NCI-H1436 (cell line): ENCODE measurements at regions not wholly inside any gene's neighbourhood (a gene's known extent, or its start where the extent isn't known, plus 50 kb on each side); places are given as distances from the start of the nearest gene placed in this dataset.
"Not testable (repeated sequence)": the region's sequence is repeated elsewhere in the genome, so short reads cannot be mapped to it uniquely, and the experiment has no call there.

Source experiments
- DNase-seq: peaks from one replicate; lab custom pipeline; 2025; lab: John Stamatoyannopoulos, UW

DNA sequence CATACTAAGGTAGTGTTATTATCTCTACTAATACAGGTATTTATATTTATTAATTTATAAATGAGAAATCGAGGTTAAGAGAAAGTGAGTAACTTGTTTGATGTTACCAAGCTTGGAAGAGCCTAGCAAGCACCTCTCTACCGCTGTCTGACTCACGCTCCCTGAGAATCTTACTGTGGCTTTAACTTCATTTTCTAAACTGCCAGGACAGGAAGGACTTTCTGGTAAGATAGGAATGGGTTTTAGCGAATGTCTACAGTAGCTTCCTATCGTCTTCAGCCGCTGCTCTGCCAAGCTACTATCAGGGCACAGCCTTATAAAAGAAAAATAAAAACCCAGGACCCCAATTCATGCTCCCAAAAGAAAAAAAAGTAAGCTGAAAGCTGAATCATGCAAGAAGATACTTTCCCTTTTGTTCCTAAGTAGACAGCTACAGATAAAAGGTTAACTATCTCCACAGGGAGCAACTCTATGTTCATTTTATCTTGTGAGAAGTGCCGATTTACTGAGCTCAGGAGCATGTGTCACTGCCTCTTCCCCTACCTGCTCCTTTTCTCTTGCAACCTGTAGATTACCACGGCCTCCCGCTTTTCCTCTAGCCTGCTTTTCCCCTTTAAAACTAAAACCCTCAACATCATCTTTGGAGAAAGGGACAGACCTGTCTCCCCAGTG, 60.2 kb downstream of the THNSL1 start:
- DNase-seq = no peak

DNA sequence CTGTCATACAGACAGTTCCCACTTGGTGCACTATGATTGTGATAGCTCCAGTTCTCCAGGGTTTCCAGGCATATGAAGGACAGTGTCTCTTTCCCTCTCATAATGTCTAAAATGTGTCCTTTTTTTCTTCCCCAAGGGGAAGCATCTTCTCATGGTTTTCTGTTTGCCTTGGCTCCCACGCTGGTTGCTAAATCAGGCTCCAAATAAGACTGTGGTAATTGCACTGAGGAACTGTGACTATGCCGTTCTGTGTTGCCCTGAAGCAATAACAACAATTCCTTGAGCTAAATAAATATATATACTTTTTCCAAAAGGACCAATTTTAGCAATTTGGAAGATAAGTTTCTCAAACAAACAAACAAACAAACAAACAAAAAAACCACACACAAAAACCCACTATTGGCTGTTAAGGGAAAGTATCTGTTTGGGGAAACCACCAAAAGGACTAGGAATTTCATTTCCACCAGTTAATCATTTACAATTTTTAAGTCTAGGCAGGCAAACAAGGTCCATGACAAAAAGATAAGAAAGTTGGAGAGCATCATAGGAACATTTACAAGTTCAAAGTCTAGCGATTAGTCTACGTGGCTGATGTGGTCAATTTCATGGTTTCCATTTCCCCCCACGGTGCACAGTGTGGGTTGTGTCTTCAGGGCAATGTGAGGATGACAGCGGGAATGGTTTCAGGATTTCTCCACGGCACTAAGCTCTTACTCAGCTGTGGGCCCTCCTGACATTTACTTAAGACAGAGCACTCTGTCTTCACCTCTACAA, 62.4 kb downstream of the THNSL1 start:
- DNase-seq = no peak

DNA sequence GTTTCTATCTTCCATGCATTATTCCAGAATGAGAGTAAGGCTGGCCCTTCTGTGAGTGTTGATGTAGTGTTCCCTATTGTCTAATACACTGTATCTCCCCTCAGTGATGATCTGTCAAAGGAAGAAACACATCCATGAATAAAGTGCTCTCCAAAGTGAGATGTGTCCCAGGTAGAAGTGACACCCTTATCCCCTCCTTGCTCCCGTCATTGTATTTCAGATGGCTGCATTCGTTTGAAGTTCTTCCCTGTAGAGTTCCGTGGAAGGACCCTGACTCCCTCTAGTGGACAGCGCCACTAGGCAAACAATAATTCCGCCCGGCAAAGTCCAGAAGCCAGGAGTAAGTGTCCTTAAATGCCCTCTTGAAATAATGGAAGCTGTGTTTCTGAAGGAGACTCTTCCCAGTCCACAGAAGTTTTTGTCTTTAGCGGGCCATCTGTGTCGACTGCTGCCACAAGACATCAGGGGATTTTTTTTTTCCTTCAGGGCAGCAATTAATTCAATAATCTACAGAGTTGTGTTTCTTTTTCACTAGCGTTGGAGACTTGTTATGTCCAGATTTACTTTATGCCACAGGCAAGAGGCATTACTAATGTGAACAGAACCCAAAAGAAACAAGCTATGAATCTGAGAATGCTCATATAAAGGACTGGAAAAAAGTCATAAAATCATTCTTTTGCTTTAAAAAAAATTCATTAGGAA, 64.6 kb downstream of the THNSL1 start:
- DNase-seq = peak; percentile 82

DNA sequence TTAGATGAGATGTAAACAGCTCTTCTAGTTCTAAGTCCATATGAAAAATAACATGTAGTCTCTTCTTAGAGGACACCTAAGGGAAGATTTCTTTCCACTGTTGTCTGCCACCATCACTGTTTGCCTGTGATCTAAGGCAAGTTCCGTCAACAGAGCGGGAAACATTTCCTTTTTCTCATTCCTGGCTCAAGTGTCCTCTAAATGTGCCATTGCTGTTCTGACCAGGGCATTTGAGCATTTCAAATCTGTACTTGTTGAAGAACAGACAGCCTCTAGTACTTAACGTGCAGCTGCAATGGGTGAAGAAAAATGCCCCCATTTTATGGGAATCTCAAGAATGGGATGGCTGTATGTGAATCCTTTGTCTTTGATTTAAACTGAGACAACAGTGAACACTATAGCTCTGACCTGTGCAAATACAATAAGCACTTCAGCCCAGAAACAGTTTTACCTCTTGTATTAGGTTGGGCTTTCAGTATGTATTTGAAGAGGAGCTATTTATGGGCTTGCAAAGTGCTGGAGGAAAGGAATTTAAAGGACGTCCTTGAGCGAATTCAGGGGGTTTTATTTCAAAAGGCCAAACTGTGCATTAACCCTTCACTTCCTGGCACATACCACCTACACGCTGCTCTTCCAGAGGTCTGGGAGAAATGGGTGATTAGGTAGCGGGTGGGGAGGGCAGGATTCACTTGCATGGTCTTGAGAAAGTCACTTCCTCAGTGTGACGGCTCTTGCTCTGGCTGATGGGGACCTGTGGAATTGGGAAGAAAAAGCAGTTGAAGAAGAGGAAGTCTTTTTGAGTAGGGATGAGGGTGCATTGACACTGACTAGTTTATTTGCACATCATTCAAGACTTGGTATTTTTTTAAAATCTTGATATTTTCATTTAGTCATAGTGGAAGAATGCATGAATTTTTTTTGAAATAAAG, 66.1 kb downstream of the THNSL1 start:
- no peak for DNase-seq

DNA sequence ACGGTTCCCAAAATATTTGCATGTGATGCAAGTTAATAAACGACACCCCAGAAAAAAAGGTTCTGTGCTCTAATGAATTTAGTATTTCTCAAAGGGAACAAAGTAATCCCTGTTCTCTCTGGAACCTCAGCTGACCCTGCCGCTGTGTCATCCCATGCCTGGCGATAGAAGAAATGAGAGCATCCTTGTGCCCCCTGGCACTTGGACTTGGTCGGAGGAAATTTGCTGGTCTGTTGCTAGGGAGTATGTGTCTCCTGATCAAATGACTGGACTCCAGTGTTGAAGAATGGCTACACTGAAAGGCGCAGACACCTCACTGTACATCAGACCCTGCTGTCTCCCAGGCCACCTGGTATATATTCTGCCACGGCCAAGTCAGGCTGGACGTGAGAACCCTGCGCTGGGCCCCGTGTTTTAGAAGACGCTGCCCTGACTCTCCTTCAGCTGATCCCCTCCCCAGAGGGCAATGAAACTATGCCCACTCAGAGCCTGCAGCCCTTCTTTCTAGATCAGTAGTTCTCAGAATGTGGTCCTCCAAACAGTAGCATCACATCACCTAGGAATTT, 67.2 kb downstream of the THNSL1 start:
- DNase-seq = no peak

DNA sequence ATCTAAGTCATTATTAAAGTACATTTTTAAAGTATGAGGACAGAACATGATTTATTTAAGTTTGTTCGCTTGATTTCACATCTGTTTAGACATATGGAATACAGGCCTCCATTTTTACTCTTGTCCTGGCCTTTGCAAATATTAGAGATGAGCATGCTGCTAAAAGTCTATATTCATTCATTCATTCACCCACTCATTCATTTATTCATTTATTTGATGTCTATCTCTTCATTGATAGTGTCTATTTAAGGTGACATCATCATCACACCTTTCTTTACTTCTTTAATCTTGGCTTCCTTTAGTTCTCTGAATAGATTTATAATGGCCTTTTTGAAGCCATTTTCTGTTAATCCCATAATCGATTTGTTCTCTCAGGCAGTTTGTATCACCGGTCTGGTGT, 68.0 kb downstream of the THNSL1 start:
- no peak for DNase-seq

DNA sequence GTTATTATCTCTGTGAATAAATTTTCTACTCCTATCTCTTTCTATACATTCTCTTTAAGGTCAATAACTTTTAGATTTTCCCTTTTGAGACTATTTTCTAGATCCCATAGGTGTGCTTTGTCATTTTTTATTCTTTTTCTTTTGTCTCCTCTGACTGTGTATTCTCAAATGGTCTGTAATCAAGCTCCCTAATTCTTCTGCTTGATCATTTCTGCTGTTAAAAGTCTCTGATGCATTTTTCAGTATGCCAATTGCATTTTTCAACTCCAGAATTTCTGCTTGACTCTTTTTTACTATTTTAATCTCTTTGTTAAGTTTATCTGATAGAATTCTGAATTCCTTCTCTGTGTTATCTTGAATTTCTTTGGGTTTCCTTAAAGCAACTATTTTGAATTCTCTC, 78.2 kb downstream of the THNSL1 start:
- no peak for DNase-seq

DNA sequence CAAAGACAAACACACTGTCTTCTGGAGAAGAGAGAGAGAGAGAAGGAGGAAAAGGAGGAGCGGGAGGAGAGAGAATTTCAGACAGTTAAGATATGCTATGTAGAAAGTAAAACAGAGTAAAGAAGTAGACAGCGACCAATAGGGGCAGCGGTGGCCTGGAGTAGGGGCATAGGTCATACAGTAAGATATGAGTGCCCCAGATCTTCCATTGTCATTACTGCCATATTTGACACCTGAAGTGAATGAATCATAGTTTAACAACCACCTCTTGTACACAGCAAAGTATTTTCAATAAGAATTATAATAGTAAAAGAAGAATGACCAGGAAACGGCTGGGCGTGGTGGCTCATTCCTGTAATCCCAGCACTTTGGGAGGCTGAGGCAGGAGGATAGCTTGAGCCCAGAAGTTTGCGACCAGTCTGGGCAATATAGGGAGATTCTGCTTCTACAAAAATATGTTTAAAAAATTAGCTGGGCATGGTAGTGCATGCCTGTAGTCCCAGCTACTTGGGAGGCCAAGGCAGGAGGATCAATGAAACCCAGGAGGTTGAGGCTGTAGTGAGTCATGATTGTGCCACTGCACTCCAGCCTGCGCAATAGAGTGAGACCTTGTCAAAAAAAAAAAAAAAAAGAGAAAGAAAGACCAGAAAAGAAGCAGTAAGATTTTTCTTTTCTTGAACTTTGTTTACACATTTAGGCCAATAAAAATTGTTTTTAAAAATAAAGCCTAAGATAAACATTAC, 77.0 kb upstream of the GPR158 start:
- no peak for DNase-seq

DNA sequence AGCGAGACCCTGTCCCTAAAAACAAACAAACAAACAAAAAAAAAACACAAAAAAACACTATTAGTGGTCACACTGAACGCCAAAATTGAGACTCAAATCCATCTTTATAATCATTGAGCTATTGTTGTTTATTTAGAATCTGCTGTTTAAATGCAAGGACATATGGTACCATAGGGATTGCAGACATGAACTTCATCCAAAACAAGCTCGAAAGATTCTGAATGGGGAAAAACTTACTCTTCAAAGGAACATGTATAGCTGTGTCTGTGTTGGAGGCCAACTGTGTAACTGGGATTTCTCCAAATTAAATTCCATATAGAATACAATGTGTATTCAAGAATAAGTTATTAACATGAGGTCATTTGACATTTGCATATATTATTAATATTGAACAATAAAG, 74.7 kb upstream of the GPR158 start:
- DNase-seq = no peak

DNA sequence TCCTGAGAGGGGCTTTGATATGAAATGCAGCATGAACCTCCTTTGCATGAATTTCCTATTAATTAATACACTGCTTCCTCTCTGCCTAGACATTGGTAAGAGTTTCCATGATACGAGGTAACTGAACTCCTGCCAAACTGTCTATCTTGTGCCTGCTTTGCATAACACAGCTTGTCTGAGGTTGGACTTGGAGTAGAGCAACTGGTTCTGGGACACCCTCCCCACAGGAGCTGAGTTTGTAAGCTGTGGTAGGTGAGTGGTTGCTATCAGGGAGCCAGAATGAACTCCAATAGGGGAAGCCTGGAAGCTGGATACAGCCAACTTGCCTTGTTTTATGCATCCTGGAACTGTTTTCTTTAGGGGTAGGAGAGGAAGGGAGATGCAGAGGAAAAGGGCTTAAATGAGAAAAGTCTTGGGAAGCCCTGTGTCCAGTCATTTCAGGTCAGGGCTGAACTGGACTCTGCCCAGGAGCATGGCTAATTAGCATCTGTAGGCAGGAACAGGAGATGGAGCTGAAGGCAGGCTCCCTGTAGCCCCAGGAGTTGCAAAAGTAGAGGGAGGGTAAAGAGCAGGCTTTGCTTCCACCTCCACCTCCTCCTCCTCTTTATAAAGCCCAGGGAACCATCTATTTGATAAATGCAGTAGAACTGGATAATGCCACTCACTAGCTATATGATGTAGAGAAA, 73.2 kb upstream of the GPR158 start:
- DNase-seq = no peak

DNA sequence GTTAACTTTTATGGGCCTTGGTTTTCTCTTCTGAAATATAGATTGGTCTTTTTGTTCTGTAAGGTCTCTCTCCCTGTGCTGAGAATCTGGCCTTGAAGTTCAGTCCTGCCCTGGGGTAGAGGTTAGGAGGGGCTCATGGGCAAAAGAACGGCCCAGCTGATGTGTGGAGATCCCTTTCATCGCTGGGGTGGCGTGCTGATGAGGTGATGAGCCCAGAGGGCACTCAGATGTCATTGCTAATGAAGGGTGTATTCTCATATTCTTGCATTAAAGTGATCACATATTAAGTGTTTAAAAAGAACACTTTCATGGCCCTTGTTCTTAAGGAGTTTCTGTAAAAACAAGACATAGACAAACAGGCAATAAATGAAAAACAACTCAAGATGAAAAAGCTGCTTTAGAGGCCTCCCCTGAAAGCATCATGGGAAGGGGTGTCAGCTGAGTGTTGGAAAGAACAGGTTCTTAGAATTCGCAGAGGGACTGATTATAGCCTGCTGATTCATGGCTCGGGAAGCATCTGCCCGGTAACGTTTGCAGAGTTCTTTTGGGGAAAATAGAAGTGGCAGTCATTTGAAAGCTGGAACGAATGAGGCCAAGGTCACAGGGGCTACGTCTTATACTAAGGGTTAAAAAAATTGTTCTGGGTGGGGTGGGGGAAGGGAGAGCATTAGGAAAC, 72.5 kb upstream of the GPR158 start:
- DNase-seq = no peak

DNA sequence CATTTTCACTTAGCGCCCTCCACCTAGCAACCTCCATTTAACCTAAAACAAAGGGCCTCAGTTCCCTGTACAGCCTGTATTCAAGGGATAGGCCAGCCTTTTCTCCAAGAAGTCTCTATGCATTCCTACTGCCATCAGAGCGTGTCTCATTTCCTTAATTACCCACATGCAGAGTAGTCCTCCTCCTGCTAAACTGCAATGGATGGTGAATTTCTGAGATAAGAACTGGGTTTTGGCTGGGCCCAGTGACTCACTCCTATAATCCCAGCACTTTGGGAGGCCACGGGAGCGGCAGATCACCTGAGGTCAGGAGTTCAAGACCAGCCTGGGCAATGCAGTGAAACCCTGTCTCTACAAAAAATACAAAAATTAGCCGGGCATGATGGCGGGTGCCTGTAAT, 71.1 kb upstream of the GPR158 start:
- no peak for DNase-seq

DNA sequence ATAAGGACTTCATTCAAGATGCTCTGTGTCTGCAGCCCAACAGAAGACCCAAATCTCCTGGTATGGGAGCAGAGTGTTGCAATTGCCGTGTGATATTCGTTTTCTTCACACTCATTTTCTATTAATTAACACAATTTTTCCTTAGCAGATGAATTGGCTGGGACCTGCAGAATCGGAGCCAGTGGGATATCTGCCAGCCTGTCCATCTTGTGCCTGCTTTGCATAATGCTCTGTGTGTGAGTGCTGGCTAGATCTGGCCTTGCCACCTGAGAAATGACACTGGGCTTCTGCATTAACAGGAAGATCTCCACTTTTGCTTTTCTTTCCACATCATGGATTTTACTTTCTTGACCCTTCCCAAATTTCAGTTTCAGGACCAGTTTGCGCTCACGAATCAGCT, 70.4 kb upstream of the GPR158 start:
- DNase-seq = no peak

DNA sequence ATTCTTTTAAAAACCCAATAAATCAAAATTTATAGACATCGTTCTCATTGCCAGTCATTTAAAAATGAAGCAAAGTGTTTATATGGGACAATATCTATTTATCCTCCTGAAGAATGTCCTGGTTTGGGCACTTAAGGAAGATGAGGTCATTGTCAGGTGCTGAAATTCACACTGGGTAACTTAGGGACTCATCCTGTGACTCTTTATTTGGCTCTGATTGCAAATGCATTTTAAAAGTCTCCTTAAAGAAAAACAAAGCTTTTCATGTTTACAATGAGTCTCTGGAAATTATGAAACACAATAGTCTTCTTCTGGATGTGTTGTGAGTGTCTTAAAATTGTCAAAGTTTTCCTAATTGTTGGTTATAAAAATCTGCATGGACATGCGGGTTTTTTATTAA, 69.5 kb upstream of the GPR158 start:
- DNase-seq = no peak

DNA sequence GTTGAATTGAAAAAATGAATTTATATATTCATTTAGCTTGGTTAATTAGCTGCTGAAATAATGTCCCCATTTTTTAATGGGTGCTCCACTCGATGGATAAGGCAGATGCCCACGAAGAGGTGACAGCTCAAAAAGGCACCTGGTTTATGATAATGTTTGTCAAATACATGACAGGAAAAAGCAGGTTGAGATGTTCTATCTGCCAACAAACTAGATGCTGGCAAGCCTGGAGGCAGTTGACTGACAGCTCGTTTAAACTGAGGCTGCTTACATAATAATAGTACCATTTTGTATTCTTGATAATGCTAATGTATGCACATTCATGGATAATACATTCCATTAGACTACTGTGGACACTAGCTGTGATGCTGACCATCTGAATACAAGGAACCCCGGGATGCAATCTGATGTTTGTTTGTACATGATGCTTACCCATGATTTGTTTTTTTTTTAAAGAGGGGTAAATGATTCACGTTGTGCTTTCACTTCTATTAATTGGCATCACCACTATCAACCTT, 69.0 kb upstream of the GPR158 start:
- DNase-seq = no peak

DNA sequence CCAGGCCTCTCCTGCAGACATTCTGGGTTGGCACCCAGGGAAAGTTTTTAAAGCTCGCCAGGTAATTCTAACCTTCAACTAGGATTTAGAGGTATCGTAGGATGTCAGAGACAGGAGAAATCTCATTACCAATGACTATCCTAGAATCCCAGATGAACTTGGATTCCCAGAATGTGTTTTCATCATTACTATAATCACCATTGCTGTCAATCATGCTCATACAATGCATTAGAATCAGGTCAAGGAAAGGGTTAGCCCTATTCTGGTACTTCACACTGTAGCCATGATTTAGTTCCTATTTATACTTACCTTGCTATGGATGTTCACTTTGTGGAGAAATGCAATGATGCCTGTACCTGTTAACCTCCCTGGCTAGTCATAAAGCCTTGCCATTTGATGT, 67.0 kb upstream of the GPR158 start:
- no peak for DNase-seq

DNA sequence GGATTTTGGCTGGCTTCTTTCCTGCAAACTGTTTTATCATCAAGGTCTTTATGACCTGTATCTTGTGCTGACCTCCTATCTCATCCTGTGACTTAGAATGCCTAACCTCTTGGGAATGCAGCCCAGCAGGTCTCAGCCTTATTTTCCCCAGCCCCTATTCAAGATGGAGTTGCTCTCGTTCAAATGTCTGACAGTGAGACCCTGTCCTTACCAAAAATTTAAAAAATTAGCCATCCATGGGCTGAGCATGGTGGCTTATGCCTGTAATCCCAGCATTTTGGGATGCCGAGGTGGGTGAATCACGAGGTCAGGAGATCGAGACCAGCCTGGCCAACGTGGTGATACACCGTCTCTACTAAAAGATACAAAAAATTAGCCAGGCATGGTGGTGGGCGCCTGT, 64.9 kb upstream of the GPR158 start:
- DNase-seq = not testable (repeated sequence)

DNA sequence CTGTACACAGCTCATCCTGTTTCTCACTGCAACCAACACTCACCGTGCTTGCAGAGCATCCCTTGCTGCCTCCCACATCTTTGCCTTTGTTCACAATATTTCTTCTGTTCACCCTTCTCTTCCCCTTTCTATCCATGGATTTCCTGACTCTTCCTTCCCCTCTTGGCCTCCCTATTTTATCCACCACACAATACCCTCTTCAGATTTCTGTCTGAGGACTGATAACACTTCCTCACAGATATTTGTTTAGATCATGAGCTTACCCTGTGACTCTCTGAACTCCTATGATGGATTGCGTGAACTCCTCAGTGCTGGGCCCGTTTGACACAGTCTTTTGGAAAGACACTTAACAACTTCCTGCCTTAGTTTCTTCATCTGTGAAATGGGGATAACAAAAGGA, 62.8 kb upstream of the GPR158 start:
- no peak for DNase-seq

DNA sequence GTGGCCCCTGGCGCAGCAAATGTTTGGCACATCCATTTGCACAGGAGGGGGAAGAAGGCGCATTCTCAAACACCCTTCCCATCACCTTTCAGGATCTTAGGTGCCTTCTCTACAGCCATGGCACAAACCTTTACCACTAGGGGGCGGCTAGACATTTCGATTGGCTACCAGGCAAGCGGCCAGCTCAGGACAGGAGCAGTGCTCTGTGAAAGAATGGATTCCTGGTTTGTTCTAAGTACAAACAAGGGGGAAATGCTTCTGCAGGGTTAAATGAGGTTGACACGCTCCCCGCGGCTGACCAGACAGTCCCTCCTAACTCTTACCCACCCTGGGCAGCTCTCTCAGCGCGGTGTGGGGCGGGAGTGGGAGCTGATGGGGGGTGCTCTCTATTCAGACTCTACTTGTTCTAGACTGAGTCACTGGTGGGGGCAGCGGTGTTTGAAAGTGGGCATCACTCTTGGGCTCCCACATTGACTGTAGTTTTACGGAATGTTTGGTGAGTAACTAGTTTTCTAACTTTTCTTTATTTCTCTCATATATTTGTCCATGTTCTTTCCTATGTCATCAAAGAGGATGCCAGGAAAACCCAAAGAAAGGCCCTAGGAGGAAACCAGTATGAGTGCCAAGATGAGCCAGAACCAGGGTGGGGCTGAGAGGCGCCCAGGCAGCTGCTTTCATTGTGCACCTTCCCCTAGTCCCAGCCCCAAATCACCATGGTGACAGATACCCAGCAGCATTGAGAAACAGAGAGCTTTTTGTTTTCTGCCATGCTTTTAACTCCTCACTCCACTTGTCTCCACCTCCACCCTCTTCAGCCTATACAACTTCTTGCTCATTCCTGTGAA, 61.4 kb upstream of the GPR158 start:
- peak; percentile 91 for DNase-seq
